Brain microvascular endothelial cell (primary cell): ENCODE measurements at regions not wholly inside any gene's neighbourhood (a gene's known extent, or its start where the extent isn't known, plus 50 kb on each side); places are given as distances from the start of the nearest gene placed in this dataset.

Source experiments
- DNase-seq: peaks from one replicate; pipeline ENCODE4 v3.0.0-alpha.2; 2020
- H3K27ac ChIP-seq: fragments of 250-450 bp; sonication (Bioruptor Pico); 2 replicates; pipeline ENCODE4 v1.5.1; 2020; ENCODE audit warnings: mild to moderate bottlenecking, moderate library complexity
- H3K27me3 ChIP-seq: fragments of 250-450 bp; sonication (Bioruptor Pico); replicated peaks from 2 replicates; pipeline ENCODE4 v1.5.1; 2020; ENCODE audit warnings: mild to moderate bottlenecking
- H3K36me3 ChIP-seq: fragments of 250-450 bp; sonication (Bioruptor Pico); replicated peaks from 2 replicates; pipeline ENCODE4 v1.5.1; 2020; ENCODE audit warnings: mild to moderate bottlenecking
- H3K4me3 ChIP-seq: 2 replicates; pipeline ENCODE4 v1.5.1; 2011; ENCODE audit warnings: low read depth, mild to moderate bottlenecking, control low read depth, low read length, moderate library complexity
- CTCF ChIP-seq: IDR thresholded peaks from 2 replicates; pipeline ENCODE4 v1.5.1; 2011; ENCODE audit warnings: low read depth, mild to moderate bottlenecking, moderate library complexity, low read length, control low read depth, inconsistent platforms; ENCODE audit errors: missing control alignments
- in situ Hi-C: cut with HindIII; loops from 2 replicates; pipeline ENCODE4 v1.10.0; 2017; ENCODE audit warnings: low sequenced_read_pairs, low pct_ligation_motif_present

GRCh38 chr10:83205861-83206260 is 933.4 kb upstream of the GHITM start:
- in situ Hi-C loops: no loop called here
- Histone ChIP-seq H3K27ac (no peak overlapping the region), H3K27me3 (no peaks in the 10 kb centered on the region), H3K36me3 (no peaks in the 10 kb centered on the region), H3K4me3 (no peak overlapping the region)
- no peak for DNase-seq
- no peak for TF ChIP-seq CTCF

- Histone ChIP-seq H3K27me3 (no peaks in the 10 kb centered on the region), H3K4me3 (no peak overlapping the region), H3K27ac (no peak overlapping the region), H3K36me3 (no peaks in the 10 kb centered on the region)
- no peak for DNase-seq
- in situ Hi-C loops: no loop called here
- TF ChIP-seq CTCF: no peak
Measured at GRCh38 chr10:83212632-83213334, 926.5 kb upstream of the GHITM start.

GRCh38 chr10:83214136-83214535 is 925.2 kb upstream of the GHITM start:
- H3K4me3 ChIP-seq: no peak overlapping the region
- no peak for DNase-seq
- no peak overlapping the region for H3K27ac ChIP-seq
- no peak for TF ChIP-seq CTCF
- in situ Hi-C loops: no loop called here
- H3K27me3 ChIP-seq: no peaks in the 10 kb centered on the region
- H3K36me3 ChIP-seq: no peaks in the 10 kb centered on the region

GRCh38 chr10:83218205-83218604 is 921.1 kb upstream of the GHITM start:
- Histone ChIP-seq H3K4me3 (no peak overlapping the region), H3K27me3 (no peaks in the 10 kb centered on the region), H3K36me3 (no peaks in the 10 kb centered on the region), H3K27ac (no peak overlapping the region)
- in situ Hi-C loops: no loop called here
- DNase-seq: no peak
- no peak for TF ChIP-seq CTCF

- Histone ChIP-seq H3K27ac (no peak overlapping the region), H3K36me3 (no peaks in the 10 kb centered on the region), H3K4me3 (no peak overlapping the region), H3K27me3 (no peaks in the 10 kb centered on the region)
- in situ Hi-C loops: no loop called here
- DNase-seq: no peak
- TF ChIP-seq CTCF: no peak
Measured at GRCh38 chr10:83222300-83222699, 917.0 kb upstream of the GHITM start.
